HPDE6-E6E7 (cell line): ENCODE measurements at regions not wholly inside any gene's neighbourhood (a gene's known extent, or its start where the extent isn't known, plus 50 kb on each side); places are given as distances from the start of the nearest gene placed in this dataset.
A peak's percentile ranks its signal among the peaks of the same experiment; 100 is the strongest.
"Not testable (repeated sequence)": the region's sequence is repeated elsewhere in the genome, so short reads cannot be mapped to it uniquely, and the experiment has no call there.

Experiments used
- DNase-seq: peaks from one replicate; pipeline ENCODE4 v3.0.0; 2011; ENCODE audit warnings: missing footprints; ENCODE audit errors: extremely low spot score

DNA sequence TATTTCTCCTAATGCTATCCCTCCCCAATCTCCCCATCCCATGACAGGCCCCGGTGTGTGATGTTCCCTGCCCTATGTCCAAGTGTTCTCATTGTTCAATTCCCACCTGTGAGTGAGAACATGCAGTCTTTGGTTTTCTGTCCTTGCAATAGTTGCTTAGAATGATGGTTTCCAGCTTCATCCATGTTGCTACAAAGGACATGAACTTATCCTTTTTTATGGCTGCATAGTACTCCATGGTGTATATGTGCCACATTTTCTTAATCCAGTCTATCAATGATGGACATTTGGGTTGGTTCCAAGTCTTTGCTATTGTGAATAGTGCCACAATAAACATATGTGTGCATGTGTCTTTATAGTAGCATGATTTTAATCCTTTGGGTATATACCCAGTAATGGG lies 51.3 kb upstream of the RIOK2 start:
- not testable (repeated sequence) for DNase-seq

GRCh38 chr5:97242341-97242740 lies 59.3 kb upstream of the RIOK2 start:
- no peak for DNase-seq

- DNase-seq, result no peak
Measured at GRCh38 chr5:97243353-97243752, 60.3 kb upstream of the RIOK2 start.

- no peak for DNase-seq
Measured at GRCh38 chr5:97245386-97245785, 62.3 kb upstream of the RIOK2 start.

GRCh38 chr5:97250113-97250512 lies 67.1 kb upstream of the RIOK2 start:
- DNase-seq, result no peak

GRCh38 chr5:97266076-97266475 lies 83.0 kb upstream of the RIOK2 start:
- no peak for DNase-seq

- DNase-seq, result no peak
Measured at GRCh38 chr5:97266576-97266975, 83.5 kb upstream of the RIOK2 start.

DNA sequence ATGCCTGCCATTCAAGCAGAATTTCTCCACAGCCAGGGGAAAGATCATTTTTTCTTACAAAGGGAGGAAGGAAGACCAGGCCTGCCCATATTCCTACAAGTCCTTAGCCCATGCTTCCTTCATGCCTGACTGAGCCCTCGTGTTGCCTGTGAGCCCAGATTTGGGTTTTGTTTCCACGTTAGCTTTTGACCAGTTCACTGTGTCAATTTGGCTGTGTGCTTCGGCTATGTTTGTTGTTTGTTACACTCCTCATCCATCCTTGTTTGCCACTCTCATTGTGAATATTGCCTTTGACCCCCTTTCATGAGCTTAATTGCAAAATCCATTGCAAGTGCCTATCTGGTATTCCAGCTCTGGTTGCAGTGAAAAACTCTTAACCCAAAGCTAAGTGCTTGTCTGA lies 84.7 kb upstream of the RIOK2 start:
- no peak for DNase-seq

GRCh38 chr5:97276474-97277120 lies 93.5 kb upstream of the RIOK2 start:
- DNase-seq, result no peak

DNA sequence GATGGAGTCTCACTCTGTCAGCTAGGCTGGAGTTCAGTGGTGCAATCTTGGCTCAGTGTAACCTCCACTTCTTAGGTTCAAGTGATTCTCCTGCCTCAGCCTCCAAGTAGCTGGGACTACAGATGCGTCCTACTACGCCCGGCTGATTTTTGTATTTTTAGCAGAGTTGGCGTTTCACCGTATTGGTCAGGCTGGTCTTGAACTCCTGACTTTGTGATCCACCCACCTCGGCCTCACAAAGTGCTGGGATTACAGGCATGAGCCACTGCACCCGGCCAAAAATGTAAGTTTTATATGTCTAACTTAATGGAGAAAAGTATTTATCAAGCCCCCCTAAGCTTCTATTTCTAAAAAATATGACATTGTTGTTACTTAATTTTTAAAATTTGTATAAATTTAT lies 98.2 kb upstream of the RIOK2 start:
- no peak for DNase-seq

DNA sequence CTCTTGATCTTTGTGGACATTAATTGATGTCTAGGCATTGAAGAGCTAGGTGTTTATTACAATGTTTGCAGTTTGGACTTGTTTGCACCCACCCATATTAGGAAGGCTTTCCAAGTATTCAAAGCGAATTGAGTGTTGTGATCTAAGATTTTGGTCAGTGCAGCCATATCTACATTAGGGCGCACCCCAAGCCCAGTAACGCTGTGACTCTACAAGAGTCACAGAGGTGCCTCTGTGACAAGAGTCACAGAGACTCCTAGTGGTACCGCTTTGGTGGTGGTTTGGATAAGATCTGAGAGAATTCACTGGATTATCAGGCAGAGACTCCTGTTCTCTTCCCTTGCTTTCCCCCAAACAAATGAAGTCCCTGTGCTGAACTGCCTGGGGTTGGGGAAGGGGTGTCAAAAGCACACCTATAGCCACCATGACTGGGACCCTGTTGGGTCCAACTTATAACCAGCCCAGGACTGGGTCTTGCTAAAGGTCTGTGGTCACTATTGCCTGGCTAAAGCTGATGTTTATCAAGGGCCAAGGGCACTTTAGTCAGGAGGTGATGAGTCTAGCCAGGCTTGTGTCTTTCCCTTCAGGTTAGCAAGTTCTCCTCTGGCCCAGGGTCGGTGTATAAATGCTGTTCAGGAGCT lies 114.1 kb upstream of the RIOK2 start:
- peak; percentile 14 for DNase-seq

- no peak for DNase-seq
Measured at GRCh38 chr5:97297704-97298091, 114.7 kb upstream of the RIOK2 start.

DNA sequence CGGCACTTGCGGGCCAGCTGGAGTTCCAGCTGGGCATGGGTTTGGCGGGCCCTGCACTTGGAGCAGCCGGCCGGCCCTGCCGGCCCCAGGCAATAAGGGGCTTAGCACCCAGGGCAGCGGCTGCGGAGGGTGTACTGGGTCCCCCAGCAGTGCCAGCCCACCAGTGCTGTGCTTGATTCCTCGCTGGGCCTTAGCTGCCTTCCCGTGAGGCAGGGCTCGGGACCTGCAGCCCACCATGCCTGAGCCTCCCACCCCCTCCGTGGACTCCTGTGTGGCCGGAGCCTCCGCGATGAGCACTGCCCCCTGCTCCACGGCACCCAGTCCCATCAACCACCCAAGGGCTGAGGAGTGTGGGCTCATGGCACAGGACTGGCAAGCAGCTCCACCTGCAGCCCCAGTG lies 118.1 kb upstream of the RIOK2 start:
- DNase-seq, result not testable (repeated sequence)

- no peak for DNase-seq
Measured at GRCh38 chr5:97338729-97339128, 155.7 kb upstream of the RIOK2 start.

- no peak for DNase-seq
Measured at GRCh38 chr5:97355775-97356174, 172.7 kb upstream of the RIOK2 start.

- DNase-seq, result no peak
Measured at GRCh38 chr5:97363577-97363976, 180.5 kb upstream of the RIOK2 start.

DNA sequence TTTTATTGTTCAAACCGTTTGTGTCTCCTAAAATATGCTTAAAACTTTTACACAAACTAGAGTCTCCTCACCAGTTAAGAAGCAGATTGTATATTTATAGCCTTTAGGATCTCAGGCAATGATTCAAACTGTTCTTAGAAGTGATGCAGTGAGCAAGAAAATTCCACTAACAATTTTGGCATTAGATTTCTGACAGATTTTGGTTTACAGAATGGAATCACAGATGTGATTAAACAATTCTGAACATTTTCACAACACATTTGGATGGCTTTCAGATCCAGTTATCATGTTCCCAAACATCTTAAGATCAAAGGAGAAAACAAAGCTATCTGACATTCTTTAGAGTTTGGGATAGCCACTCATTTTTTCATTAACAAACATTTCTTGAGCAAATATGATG lies 181.7 kb upstream of the RIOK2 start:
- DNase-seq, result no peak

GRCh38 chr5:97365163-97365845 lies 182.3 kb upstream of the RIOK2 start:
- DNase-seq, result no peak

- no peak for DNase-seq
Measured at GRCh38 chr5:97365918-97366317, 182.9 kb upstream of the RIOK2 start.

DNA sequence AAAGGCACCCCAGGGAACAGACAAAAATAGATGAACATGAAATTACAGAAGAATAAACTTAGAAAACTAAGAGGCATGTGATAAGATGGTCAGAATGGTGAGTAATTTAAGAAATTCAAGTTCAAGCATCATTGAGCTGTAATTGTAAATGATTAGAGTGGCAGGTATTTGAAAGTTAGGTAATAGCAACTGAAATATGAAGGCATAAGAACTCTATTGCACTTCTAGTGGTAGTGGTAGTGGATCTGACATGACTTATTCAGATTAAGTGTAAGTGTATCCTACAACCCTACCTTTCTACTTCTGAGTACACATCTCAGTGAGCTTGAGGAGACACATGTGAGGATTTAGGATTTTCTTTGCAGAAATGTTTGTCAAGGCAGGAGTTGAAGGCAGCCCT lies 192.9 kb upstream of the RIOK2 start:
- DNase-seq, result no peak

DNA sequence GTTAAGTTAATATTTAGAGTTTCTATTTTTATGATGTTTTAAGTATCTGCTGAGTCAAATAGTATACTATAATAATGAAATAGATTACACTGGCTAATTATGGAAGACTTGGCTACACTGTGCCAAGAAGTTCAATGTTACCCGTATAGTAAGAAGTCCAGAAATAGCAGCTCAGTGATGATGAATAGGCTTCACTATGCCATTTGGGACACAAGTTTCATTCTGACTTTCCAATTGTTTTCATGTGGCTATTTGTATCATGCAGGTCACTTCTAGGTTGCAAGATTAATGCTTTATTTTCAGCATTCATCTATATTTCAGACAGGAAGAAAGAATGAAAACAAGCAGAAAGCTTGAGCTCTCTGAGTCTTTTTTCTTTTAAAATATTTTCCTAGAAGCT lies 194.5 kb upstream of the RIOK2 start:
- no peak for DNase-seq

DNA sequence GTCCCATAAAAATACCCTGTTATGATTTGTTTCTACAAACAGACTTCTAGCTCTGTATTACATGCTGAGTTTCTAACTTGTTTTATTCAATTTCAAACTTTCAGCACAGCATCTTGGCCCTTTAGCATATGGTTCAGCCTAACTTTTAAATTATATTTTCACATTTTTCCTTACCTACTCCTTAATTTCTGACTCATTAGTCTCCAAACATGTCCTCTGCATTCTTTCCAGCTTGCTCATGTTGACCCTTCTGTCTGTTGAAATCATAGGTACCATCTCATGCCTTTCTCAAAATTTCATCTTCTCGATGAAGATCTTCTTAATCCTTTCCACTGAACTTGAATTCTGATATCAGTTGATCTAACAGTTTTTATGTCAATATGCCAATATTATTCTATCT lies 200.9 kb upstream of the RIOK2 start:
- DNase-seq, result no peak

DNA sequence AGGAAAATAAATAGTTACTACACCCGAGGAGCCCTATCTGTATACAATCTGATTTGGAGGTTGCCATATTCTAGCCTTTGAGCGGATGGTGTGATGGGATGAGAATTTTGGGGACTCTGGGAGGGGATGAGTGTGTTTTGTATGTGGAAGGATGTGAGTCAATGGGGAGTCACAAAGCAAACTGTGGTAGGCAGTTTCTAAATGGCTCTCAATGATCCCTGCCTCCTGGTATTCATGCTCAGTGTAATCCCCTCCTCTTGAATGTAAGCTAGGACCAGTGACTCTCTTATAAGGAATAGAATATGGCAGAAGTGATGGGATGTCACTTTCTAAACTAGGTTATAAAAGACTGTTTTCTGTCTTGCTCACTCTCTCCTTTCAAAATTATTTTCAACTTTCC lies 205.7 kb upstream of the RIOK2 start:
- DNase-seq, result no peak
